ENCODE measurements at regions not wholly inside any gene's neighbourhood (a gene's known extent, or its start where the extent isn't known, plus 50 kb on each side); places are given as distances from the start of the nearest gene placed in this dataset.

DNA sequence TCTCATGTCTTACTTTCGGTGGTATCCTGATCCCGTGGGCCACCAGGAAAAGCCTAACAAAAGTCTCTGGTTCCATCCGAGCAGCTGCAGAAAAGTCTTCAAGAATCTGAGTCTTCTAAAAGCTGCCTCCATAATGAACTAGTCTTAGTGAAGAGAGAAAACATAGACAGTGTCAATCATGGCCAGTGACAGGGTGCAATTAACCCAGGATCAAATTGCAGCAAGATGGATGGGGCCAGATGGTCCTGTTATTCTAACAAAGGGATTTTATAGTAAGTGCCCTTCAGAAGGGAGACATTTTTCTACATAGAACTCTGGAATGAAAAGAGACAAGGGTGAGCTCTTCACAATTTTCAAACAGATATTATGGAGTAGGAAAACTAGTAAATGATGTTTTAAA lies 281.6 kb upstream of the ZFP64 start:
- TF ChIP-seq, protein P1, sequence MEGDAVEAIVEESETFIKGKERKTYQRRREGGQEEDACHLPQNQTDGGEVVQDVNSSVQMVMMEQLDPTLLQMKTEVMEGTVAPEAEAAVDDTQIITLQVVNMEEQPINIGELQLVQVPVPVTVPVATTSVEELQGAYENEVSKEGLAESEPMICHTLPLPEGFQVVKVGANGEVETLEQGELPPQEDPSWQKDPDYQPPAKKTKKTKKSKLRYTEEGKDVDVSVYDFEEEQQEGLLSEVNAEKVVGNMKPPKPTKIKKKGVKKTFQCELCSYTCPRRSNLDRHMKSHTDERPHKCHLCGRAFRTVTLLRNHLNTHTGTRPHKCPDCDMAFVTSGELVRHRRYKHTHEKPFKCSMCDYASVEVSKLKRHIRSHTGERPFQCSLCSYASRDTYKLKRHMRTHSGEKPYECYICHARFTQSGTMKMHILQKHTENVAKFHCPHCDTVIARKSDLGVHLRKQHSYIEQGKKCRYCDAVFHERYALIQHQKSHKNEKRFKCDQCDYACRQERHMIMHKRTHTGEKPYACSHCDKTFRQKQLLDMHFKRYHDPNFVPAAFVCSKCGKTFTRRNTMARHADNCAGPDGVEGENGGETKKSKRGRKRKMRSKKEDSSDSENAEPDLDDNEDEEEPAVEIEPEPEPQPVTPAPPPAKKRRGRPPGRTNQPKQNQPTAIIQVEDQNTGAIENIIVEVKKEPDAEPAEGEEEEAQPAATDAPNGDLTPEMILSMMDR (IDR thresholded peaks at IDR 0.05), result no peak
- TF ChIP-seq POLR2A (IDR thresholded peaks at IDR 0.05), result no peak

Measured in Peyer's patch (tissue), 4 donors.